ENCODE measurements at regions not wholly inside any gene's neighbourhood (a gene's known extent, or its start where the extent isn't known, plus 50 kb on each side); places are given as distances from the start of the nearest gene placed in this dataset.

GRCh38 chr18:39062426-39062825 is 1496.8 kb upstream of the CELF4 start:
- Histone ChIP-seq H3K4me3 (no peak overlapping the region), H3K9me2 (ENCODE audit: insufficient read depth) (no peaks in the 10 kb centered on the region; the same call in none of the 2 replicates), H3K79me2 (replicated peaks; ENCODE audit: insufficient read depth) (no peaks in the 10 kb centered on the region), H3K27ac (ENCODE audit: low read depth) (no peak overlapping the region), H3K36me3 (ENCODE audit: insufficient read depth) (no peaks in the 10 kb centered on the region), H2AFZ (no peak overlapping the region), H3F3A (replicated peaks; ENCODE audit: low read depth) (no peaks in the 10 kb centered on the region), H4K20me1 (replicated peaks; ENCODE audit: insufficient read depth) (no peaks in the 10 kb centered on the region), H3K4me2 (no peak overlapping the region), H3K4me1 (ENCODE audit: insufficient read depth) (no peaks in the 10 kb centered on the region), H3K27me3 (ENCODE audit: insufficient read depth) (no peaks in the 10 kb centered on the region)
- H3K27ac Mint-ChIP-seq: no peak overlapping the region
- H3K27me3 Mint-ChIP-seq (ENCODE audit: insufficient read depth, low read depth, poor library complexity): no peaks in the 10 kb centered on the region
- ATAC-seq (no peak), DNase-seq (ENCODE audit: low spot score) (no peak)
- no peaks in the 10 kb centered on the region for H3K9me3 Mint-ChIP-seq
- TF ChIP-seq EZH2phosphoT487 (IDR thresholded peaks at IDR 0.05; ENCODE audit: unreplicated experiment) (no peak), CREB1 (CRISPR knock-in tag; IDR thresholded peaks at IDR 0.05; ENCODE audit: low read depth) (no peak), POLR2AphosphoS5 (IDR thresholded peaks at IDR 0.05; ENCODE audit: low read depth) (no peak), REST (IDR thresholded peaks at IDR 0.05; ENCODE audit: unreplicated experiment) (no peak), CTCF (conservative IDR thresholded peaks at IDR 0.05; ENCODE audit: low read depth in 2 of 2) (no peak), ZNF331 (CRISPR knock-in tag; IDR thresholded peaks at IDR 0.05; ENCODE audit: low read depth) (no peak), ZNF462 (CRISPR knock-in tag; IDR thresholded peaks at IDR 0.05) (no peak), ZNF114 (CRISPR knock-in tag; IDR thresholded peaks at IDR 0.05) (no peak), STAT1 (IDR thresholded peaks at IDR 0.05; ENCODE audit: unreplicated experiment) (no peak), NANOG (IDR thresholded peaks at IDR 0.05; ENCODE audit: borderline replicate concordance) (no peak), ETS1 (IDR thresholded peaks at IDR 0.05) (no peak), JUNB (IDR thresholded peaks at IDR 0.05; ENCODE audit: unreplicated experiment) (no peak), EZH2 (IDR thresholded peaks at IDR 0.05; ENCODE audit: low read depth, unreplicated experiment) (no peak)
- no peaks in the 10 kb centered on the region for H3K4me1 Mint-ChIP-seq
- no peak overlapping the region for H3K4me3 Mint-ChIP-seq
- H3K36me3 Mint-ChIP-seq (ENCODE audit: low read depth): no peaks in the 10 kb centered on the region

Data from GM23338 (cell line).